Hepatocyte (in vitro differentiated cells): ENCODE measurements at regions not wholly inside any gene's neighbourhood (a gene's known extent, or its start where the extent isn't known, plus 50 kb on each side); places are given as distances from the start of the nearest gene placed in this dataset.

ENCODE experiments used
- EZH2phosphoT487 ChIP-seq: fragments of 200-600 bp; sonication (generic); IDR thresholded peaks from one replicate; pipeline ENCODE4 v1.6.1; 2018; ENCODE audit warnings: antibody characterized with exemption, mild to moderate bottlenecking, low read depth, moderate library complexity; ENCODE audit not compliant: unreplicated experiment, severe bottlenecking
- TF ChIP-seq, protein P1 (sequence below): fragments of 200-600 bp; sonication (generic); IDR thresholded peaks from 2 replicates; pipeline ENCODE4 v1.5.1; 2016; ENCODE audit warnings: antibody characterized with exemption, mild to moderate bottlenecking; ENCODE audit not compliant: poor library complexity

DNA sequence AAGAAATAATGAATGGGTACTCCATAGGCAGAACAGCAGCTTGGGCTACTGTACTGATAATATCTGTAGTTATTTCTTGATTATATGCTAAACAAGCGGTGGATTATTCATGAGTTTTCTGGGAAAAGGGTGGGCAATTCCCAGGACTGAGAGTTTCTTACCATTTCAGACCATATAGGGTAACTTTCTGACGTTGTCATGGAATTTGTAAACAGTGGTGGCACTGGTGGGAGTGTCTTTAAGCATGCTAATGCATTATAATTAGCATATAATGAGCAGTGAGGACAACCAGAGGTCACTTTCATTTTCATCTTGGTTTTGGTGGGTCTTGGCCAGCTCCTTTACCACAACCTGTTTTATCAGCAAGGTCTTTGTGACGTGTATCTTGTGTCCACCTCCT is 399.7 kb downstream of the CDC14C start:
- TF ChIP-seq, protein P1, sequence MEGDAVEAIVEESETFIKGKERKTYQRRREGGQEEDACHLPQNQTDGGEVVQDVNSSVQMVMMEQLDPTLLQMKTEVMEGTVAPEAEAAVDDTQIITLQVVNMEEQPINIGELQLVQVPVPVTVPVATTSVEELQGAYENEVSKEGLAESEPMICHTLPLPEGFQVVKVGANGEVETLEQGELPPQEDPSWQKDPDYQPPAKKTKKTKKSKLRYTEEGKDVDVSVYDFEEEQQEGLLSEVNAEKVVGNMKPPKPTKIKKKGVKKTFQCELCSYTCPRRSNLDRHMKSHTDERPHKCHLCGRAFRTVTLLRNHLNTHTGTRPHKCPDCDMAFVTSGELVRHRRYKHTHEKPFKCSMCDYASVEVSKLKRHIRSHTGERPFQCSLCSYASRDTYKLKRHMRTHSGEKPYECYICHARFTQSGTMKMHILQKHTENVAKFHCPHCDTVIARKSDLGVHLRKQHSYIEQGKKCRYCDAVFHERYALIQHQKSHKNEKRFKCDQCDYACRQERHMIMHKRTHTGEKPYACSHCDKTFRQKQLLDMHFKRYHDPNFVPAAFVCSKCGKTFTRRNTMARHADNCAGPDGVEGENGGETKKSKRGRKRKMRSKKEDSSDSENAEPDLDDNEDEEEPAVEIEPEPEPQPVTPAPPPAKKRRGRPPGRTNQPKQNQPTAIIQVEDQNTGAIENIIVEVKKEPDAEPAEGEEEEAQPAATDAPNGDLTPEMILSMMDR, result no peak
- TF ChIP-seq EZH2phosphoT487, result no peak
